ENCODE measurements at regions not wholly inside any gene's neighbourhood (a gene's known extent, or its start where the extent isn't known, plus 50 kb on each side); places are given as distances from the start of the nearest gene placed in this dataset.
"Not testable (repeated sequence)": the region's sequence is repeated elsewhere in the genome, so short reads cannot be mapped to it uniquely, and the experiment has no call there.

GRCh38 chr6:26173836-26174145 lies 86.6 kb downstream of the HFE start:
- no peak for DNase-seq (ENCODE audit: low read depth in 3 of 3, low spot score in 1 of 3)

- DNase-seq (ENCODE audit: low read depth in 3 of 3, low spot score in 1 of 3) = no peak
These were observed 87.8 kb downstream of the HFE start for GRCh38 chr6:26175033-26175427.

GRCh38 chr6:26175428-26176181 lies 88.4 kb downstream of the HFE start:
- DNase-seq (ENCODE audit: low read depth in 3 of 3, low spot score in 1 of 3) = no peak

- DNase-seq (ENCODE audit: low read depth in 3 of 3, low spot score in 1 of 3) = no peak
These were observed 92.4 kb downstream of the HFE start for GRCh38 chr6:26179675-26180074.

GRCh38 chr6:26180346-26180745 lies 93.1 kb downstream of the HFE start:
- DNase-seq (ENCODE audit: low read depth in 3 of 3, low spot score in 1 of 3) = no peak

- no peak for DNase-seq (ENCODE audit: low read depth in 3 of 3, low spot score in 1 of 3)
These were observed 96.0 kb downstream of the HFE start for GRCh38 chr6:26183237-26183580.

GRCh38 chr6:26183581-26184366 lies 96.5 kb downstream of the HFE start:
- no peak for DNase-seq (ENCODE audit: low read depth in 3 of 3, low spot score in 1 of 3)

- no peak for DNase-seq (ENCODE audit: low read depth in 3 of 3, low spot score in 1 of 3)
These were observed 97.2 kb downstream of the HFE start for GRCh38 chr6:26184367-26184891.

- DNase-seq (ENCODE audit: low read depth in 3 of 3, low spot score in 1 of 3) = no peak
These were observed 97.8 kb downstream of the HFE start for GRCh38 chr6:26185004-26185403.

GRCh38 chr6:26185802-26186201 lies 98.6 kb downstream of the HFE start:
- DNase-seq (ENCODE audit: low read depth in 3 of 3, low spot score in 1 of 3) = no peak

- no peak for DNase-seq (ENCODE audit: low read depth in 3 of 3, low spot score in 1 of 3)
These were observed 99.4 kb downstream of the HFE start for GRCh38 chr6:26186652-26187051.

GRCh38 chr6:26187292-26187691 lies 100.1 kb downstream of the HFE start:
- no peak for DNase-seq (ENCODE audit: low read depth in 3 of 3, low spot score in 1 of 3)

GRCh38 chr6:26187981-26188635 lies 100.9 kb downstream of the HFE start:
- DNase-seq (ENCODE audit: low read depth in 3 of 3, low spot score in 1 of 3) = no peak

- not testable (repeated sequence) for DNase-seq (ENCODE audit: low read depth in 3 of 3, low spot score in 1 of 3)
These were observed 104.3 kb downstream of the HFE start for GRCh38 chr6:26191512-26191911.

GRCh38 chr6:26193467-26194328 lies 106.5 kb downstream of the HFE start:
- no peak for DNase-seq (ENCODE audit: low read depth in 3 of 3, low spot score in 1 of 3)

GRCh38 chr6:26194329-26194701 lies 107.1 kb downstream of the HFE start:
- no peak for DNase-seq (ENCODE audit: low read depth in 3 of 3, low spot score in 1 of 3)

GRCh38 chr6:26194816-26195375 lies 107.7 kb downstream of the HFE start:
- no peak for DNase-seq (ENCODE audit: low read depth in 3 of 3, low spot score in 1 of 3)

GRCh38 chr6:26195376-26195923 lies 108.2 kb downstream of the HFE start:
- DNase-seq (ENCODE audit: low read depth in 3 of 3, low spot score in 1 of 3) = peak in 1 of 3 donors; percentile 53

GRCh38 chr6:26195924-26196845 lies 109.0 kb downstream of the HFE start:
- DNase-seq (ENCODE audit: low read depth in 3 of 3, low spot score in 1 of 3) = no peak

Measured in stimulated activated CD4-positive, alpha-beta T cell treated with anti-CD3 and anti-CD28 coated beads, TNF-alpha, amount 100 ng/mL, for 1 hour (primary cell).